ENCODE measurements at regions not wholly inside any gene's neighbourhood (a gene's known extent, or its start where the extent isn't known, plus 50 kb on each side); places are given as distances from the start of the nearest gene placed in this dataset.

DNA sequence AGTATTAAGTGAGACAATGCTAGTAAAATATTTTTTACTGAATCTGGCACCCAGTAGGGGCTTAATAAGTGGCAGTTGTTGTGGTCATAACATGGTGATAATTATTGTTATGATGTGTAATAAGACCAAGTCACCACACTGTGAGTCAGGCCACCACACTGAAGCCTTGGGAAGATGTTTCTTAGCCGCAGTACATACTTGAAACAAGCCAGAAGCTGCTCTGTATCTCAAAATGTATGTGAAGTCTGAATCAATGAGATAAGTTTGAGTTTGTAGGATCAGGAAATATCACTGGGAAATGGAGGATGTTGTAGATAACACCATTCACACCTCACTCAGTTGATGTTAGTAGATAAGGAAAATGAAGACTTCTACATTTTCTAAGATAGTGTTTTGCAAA lies 51.3 kb upstream of the PTPN3 start:
- TF ChIP-seq, protein P1, sequence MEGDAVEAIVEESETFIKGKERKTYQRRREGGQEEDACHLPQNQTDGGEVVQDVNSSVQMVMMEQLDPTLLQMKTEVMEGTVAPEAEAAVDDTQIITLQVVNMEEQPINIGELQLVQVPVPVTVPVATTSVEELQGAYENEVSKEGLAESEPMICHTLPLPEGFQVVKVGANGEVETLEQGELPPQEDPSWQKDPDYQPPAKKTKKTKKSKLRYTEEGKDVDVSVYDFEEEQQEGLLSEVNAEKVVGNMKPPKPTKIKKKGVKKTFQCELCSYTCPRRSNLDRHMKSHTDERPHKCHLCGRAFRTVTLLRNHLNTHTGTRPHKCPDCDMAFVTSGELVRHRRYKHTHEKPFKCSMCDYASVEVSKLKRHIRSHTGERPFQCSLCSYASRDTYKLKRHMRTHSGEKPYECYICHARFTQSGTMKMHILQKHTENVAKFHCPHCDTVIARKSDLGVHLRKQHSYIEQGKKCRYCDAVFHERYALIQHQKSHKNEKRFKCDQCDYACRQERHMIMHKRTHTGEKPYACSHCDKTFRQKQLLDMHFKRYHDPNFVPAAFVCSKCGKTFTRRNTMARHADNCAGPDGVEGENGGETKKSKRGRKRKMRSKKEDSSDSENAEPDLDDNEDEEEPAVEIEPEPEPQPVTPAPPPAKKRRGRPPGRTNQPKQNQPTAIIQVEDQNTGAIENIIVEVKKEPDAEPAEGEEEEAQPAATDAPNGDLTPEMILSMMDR (conservative IDR thresholded peaks at IDR 0.05; ENCODE audit: low read depth, low read length) = no peak
- H3K4me2 ChIP-seq = no peak overlapping the region
- H3K27ac ChIP-seq = no peak overlapping the region
- no peak overlapping the region for H3K9ac ChIP-seq
- H2AFZ ChIP-seq (ENCODE audit: low read depth) = no peak overlapping the region
- no peaks in the 10 kb centered on the region for H3K79me2 ChIP-seq (ENCODE audit: insufficient read depth, low read depth)
- H3K4me3 ChIP-seq (IDR thresholded peaks at IDR 0.05; ENCODE audit: insufficient read depth, low read depth, low read length) = no peak overlapping the region
- H3K4me1 ChIP-seq (ENCODE audit: low read depth, poor library complexity, severe bottlenecking) = no peaks in the 10 kb centered on the region
- no peaks in the 10 kb centered on the region for H4K20me1 ChIP-seq (ENCODE audit: insufficient read depth)
- H3K27me3 ChIP-seq (ENCODE audit: insufficient read depth, low read depth) = no peaks in the 10 kb centered on the region
- H3K36me3 ChIP-seq (ENCODE audit: insufficient read depth) = no peaks in the 10 kb centered on the region

DNA sequence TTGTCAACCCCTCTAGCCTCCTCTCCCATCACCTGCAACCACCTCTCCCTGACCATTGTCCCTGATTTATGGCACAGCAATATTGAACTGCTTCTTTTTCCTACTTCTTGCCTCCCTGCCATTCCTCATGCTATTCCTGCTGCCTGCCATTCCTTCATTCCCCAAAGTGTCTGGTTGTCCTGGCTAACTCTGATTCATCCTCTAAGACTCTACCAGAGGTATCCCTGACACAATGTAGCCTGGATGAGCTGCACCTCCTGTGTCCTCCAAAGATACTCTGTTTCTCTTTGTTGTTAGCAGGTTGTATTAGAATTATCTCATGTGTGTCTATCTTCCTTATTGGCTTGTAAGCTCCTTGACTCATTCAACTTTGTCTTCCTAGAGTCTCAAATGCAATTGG lies 53.5 kb upstream of the PTPN3 start:
- no peak overlapping the region for H2AFZ ChIP-seq (ENCODE audit: low read depth)

DNA sequence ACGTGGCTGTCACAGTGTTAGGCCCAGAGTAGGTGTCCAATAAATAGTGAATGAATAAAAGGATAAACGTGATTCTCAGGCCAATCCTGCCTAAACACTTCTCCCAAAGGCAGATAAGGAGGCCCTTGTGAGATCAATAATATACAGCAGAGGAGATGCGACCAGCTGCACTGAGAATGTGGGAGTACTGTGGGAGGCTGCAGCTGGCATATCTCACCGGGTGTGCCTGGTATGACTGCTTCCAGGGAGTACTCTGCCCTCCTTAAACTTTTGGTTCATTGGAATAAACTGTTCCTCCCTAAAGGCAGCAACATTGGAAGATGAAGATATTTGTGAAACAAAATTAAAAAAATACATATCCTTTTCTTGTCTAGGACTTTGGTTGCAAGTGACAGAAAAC lies 57.1 kb upstream of the PTPN3 start:
- Histone ChIP-seq H4K20me1 (ENCODE audit: insufficient read depth) (no peaks in the 10 kb centered on the region), H3K27me3 (ENCODE audit: insufficient read depth, low read depth) (no peaks in the 10 kb centered on the region), H3K79me2 (ENCODE audit: insufficient read depth, low read depth) (no peaks in the 10 kb centered on the region), H3K4me2 (no peak overlapping the region), H3K4me3 (IDR thresholded peaks at IDR 0.05; ENCODE audit: insufficient read depth, low read depth, low read length) (no peak overlapping the region), H3K36me3 (ENCODE audit: insufficient read depth) (no peaks in the 10 kb centered on the region), H2AFZ (ENCODE audit: low read depth) (no peak overlapping the region), H3K9ac (no peak overlapping the region), H3K27ac (no peak overlapping the region), H3K4me1 (ENCODE audit: low read depth, poor library complexity, severe bottlenecking) (no peaks in the 10 kb centered on the region)
- TF ChIP-seq, protein P1 (conservative IDR thresholded peaks at IDR 0.05; ENCODE audit: low read depth, low read length) = no peak

More for the DNA sequence above, 53.5 kb upstream of the PTPN3 start:
- no peaks in the 10 kb centered on the region for H3K36me3 ChIP-seq (ENCODE audit: insufficient read depth)
- TF ChIP-seq, protein P1 (conservative IDR thresholded peaks at IDR 0.05; ENCODE audit: low read depth, low read length) = no peak
- H3K79me2 ChIP-seq (ENCODE audit: insufficient read depth, low read depth) = no peaks in the 10 kb centered on the region
- no peak overlapping the region for H3K9ac ChIP-seq
- no peaks in the 10 kb centered on the region for H3K27me3 ChIP-seq (ENCODE audit: insufficient read depth, low read depth)
- no peak overlapping the region for H3K27ac ChIP-seq
- no peak overlapping the region for H3K4me2 ChIP-seq
- no peaks in the 10 kb centered on the region for H3K4me1 ChIP-seq (ENCODE audit: low read depth, poor library complexity, severe bottlenecking)
- H4K20me1 ChIP-seq (ENCODE audit: insufficient read depth) = no peaks in the 10 kb centered on the region
- H3K4me3 ChIP-seq (IDR thresholded peaks at IDR 0.05; ENCODE audit: insufficient read depth, low read depth, low read length) = no peak overlapping the region

DNA sequence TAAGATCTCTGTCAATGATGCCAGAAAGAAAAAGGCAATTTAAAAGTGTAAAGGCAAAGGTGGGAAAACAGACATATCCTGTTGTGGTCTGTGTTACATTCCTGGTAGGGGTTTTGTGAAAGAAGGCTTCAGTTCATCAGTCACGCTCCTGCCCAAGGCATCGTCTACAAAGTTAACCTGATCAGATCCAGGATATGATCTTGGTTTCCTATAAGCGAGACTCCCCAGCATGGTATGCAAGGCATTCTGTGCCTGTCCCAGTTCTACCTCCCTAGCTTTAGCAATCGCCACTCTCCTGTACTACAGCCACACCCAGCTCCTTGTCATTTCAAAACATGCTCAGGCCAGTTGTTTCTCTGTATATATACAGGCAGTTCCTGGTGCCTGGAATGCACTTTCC lies 58.0 kb upstream of the PTPN3 start:
- no peaks in the 10 kb centered on the region for H3K79me2 ChIP-seq (ENCODE audit: insufficient read depth, low read depth)
- H3K36me3 ChIP-seq (ENCODE audit: insufficient read depth) = no peaks in the 10 kb centered on the region
- H3K4me2 ChIP-seq = no peak overlapping the region
- no peaks in the 10 kb centered on the region for H3K4me1 ChIP-seq (ENCODE audit: low read depth, poor library complexity, severe bottlenecking)
- H3K27me3 ChIP-seq (ENCODE audit: insufficient read depth, low read depth) = no peaks in the 10 kb centered on the region
- H2AFZ ChIP-seq (ENCODE audit: low read depth) = no peak overlapping the region
- H4K20me1 ChIP-seq (ENCODE audit: insufficient read depth) = no peaks in the 10 kb centered on the region
- no peak overlapping the region for H3K4me3 ChIP-seq (IDR thresholded peaks at IDR 0.05; ENCODE audit: insufficient read depth, low read depth, low read length)
- no peak overlapping the region for H3K27ac ChIP-seq
- no peak overlapping the region for H3K9ac ChIP-seq
- TF ChIP-seq, protein P1 (conservative IDR thresholded peaks at IDR 0.05; ENCODE audit: low read depth, low read length) = no peak
